ENCODE measurements at regions not wholly inside any gene's neighbourhood (a gene's known extent, or its start where the extent isn't known, plus 50 kb on each side); places are given as distances from the start of the nearest gene placed in this dataset.
A peak's percentile ranks its signal among the peaks of the same experiment; 100 is the strongest.

DNA sequence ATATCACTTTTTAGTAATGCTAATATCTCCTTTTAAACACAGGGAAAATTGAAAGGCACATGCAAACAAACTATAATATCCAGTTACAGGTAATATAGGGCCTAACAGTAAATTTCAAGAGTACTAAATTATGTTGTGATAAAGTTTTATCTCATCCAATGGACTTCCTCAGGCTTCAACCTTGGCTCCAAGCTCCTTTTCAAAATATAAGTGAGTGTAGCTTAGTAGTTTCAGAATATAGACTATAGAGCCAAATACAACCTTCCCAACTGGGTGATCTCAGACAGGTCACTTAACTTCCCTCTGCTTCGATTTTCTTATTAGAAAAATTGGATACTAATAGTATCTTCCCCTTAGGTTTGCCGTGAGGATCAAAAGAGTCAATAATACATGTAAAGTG lies 93.5 kb upstream of the PARD3B start:
- Histone ChIP-seq H3K9ac (ENCODE audit: low read depth, low read length) (peak overlapping the region; percentile 76), H3K27me3 (ENCODE audit: control insufficient read depth, insufficient read depth, low read length) (no peaks in the 10 kb centered on the region), H3K4me3 (ENCODE audit: low read length) (no peak overlapping the region), H3K4me2 (ENCODE audit: low read length) (peak overlapping the region; percentile 65), H3K36me3 (ENCODE audit: insufficient read depth, low read length) (no peaks in the 10 kb centered on the region), H3K9me3 (replicated peaks; ENCODE audit: low read length) (no peaks in the 10 kb centered on the region), H3K4me1 (ENCODE audit: control insufficient read depth, insufficient read depth, low read length) (peaks cover 15% of the 10 kb centered on the region)

- no peaks in the 10 kb centered on the region for H3K36me3 ChIP-seq (ENCODE audit: insufficient read depth, low read length)
- H3K4me3 ChIP-seq (ENCODE audit: low read length) = peak overlapping the region; percentile 28
- peak overlapping the region; percentile 65 for H3K4me2 ChIP-seq (ENCODE audit: low read length)
- H3K4me1 ChIP-seq (ENCODE audit: control insufficient read depth, insufficient read depth, low read length) = peaks cover 15% of the 10 kb centered on the region
- no peaks in the 10 kb centered on the region for H3K27me3 ChIP-seq (ENCODE audit: control insufficient read depth, insufficient read depth, low read length)
- H3K9me3 ChIP-seq (replicated peaks; ENCODE audit: low read length) = no peaks in the 10 kb centered on the region
- peak overlapping the region; percentile 76 for H3K9ac ChIP-seq (ENCODE audit: low read depth, low read length)
Measured at GRCh38 chr2:204452464-204453023, 92.7 kb upstream of the PARD3B start.

- Histone ChIP-seq H3K27me3 (ENCODE audit: control insufficient read depth, insufficient read depth, low read length) (no peaks in the 10 kb centered on the region), H3K36me3 (ENCODE audit: insufficient read depth, low read length) (no peaks in the 10 kb centered on the region), H3K4me3 (ENCODE audit: low read length) (no peak overlapping the region), H3K4me1 (ENCODE audit: control insufficient read depth, insufficient read depth, low read length) (peaks cover 15% of the 10 kb centered on the region), H3K4me2 (ENCODE audit: low read length) (no peak overlapping the region), H3K9me3 (replicated peaks; ENCODE audit: low read length) (no peaks in the 10 kb centered on the region), H3K9ac (ENCODE audit: low read depth, low read length) (peak overlapping the region; percentile 68)
Measured at GRCh38 chr2:204453730-204454167, 91.5 kb upstream of the PARD3B start.

DNA sequence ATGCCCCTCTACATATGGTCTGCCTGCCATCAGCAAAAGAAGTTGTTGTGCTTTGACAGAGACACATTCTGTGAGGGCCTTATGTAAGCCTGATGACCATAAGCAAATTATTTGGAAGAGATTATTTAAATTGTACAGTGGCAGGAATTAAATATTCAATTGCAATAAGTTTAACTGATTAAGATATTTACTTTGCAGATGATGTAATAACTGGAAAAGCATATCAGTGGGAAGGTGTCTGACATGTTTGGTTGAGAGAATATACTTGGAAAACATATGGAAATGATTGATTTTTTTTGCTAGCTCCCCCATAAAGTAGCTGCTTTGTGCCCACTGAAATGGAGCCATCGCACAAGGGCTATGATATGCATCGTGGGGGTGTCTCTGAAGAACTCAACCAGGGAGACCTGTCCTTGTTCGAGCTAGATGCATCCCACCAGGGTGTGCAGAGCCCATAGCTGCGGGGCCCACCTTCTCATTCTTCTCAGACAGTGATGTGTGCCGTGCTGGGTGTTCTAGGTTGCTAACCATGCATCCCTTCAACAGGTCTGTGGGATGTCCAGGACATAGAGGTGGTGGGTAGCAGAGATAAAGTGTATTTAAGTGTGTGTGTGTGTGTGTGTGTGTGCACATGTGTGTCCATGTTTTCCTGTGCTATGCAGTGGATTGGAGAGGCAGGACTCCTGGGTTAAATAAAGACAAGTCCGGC lies 90.4 kb upstream of the PARD3B start:
- Histone ChIP-seq H3K36me3 (ENCODE audit: insufficient read depth, low read length) (no peaks in the 10 kb centered on the region), H3K4me1 (ENCODE audit: control insufficient read depth, insufficient read depth, low read length) (peaks cover 15% of the 10 kb centered on the region), H3K9ac (ENCODE audit: low read depth, low read length) (no peak overlapping the region), H3K4me3 (ENCODE audit: low read length) (no peak overlapping the region), H3K27me3 (ENCODE audit: control insufficient read depth, insufficient read depth, low read length) (no peaks in the 10 kb centered on the region), H3K4me2 (ENCODE audit: low read length) (no peak overlapping the region), H3K9me3 (replicated peaks; ENCODE audit: low read length) (no peaks in the 10 kb centered on the region)

DNA sequence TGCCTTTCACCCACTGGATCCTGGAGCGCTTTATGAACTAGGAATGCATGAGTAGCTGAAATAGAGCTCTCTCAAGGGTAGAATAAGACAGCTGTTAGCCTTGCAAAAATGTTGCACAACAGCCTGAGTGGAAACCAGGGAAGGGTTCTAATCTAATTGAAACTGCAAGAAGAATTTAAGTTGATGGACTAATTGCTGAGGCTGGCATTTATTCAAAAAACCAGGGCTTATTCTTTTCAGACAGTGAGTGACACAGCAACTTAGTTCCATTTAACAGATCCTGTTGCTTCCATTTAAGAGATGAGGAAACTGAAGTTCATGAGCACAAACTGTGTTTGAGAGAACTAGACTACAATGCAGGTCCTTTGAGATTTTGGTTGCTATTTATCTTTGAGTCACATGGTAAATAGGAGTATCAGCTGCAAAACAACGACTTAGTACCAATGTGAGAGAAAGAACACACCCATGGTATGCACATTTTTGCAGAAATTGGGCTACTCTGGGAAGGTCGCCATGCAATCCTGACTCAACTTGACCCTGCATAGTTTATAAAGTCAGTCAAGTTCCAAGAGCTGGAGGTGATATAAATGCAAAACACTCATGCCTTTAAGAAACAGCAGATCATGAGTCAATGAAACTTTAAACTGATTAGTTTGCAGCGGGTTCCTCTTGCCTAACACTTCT lies 76.4 kb upstream of the PARD3B start:
- Histone ChIP-seq H3K27me3 (ENCODE audit: control insufficient read depth, insufficient read depth, low read length) (no peaks in the 10 kb centered on the region), H3K4me3 (ENCODE audit: low read length) (no peak overlapping the region), H3K4me2 (ENCODE audit: low read length) (peak overlapping the region; percentile 47), H3K9me3 (replicated peaks; ENCODE audit: low read length) (no peaks in the 10 kb centered on the region), H3K9ac (ENCODE audit: low read depth, low read length) (peak overlapping the region; percentile 34), H3K36me3 (ENCODE audit: insufficient read depth, low read length) (no peaks in the 10 kb centered on the region), H3K4me1 (ENCODE audit: control insufficient read depth, insufficient read depth, low read length) (peaks cover 15% of the 10 kb centered on the region)

GRCh38 chr2:204470178-204470620 lies 75.1 kb upstream of the PARD3B start:
- no peak overlapping the region for H3K4me2 ChIP-seq (ENCODE audit: low read length)
- H3K36me3 ChIP-seq (ENCODE audit: insufficient read depth, low read length) = no peaks in the 10 kb centered on the region
- no peak overlapping the region for H3K4me3 ChIP-seq (ENCODE audit: low read length)
- H3K4me1 ChIP-seq (ENCODE audit: control insufficient read depth, insufficient read depth, low read length) = peaks cover 15% of the 10 kb centered on the region
- no peaks in the 10 kb centered on the region for H3K27me3 ChIP-seq (ENCODE audit: control insufficient read depth, insufficient read depth, low read length)
- no peaks in the 10 kb centered on the region for H3K9me3 ChIP-seq (replicated peaks; ENCODE audit: low read length)
- no peak overlapping the region for H3K9ac ChIP-seq (ENCODE audit: low read depth, low read length)

GRCh38 chr2:204470621-204471196 lies 74.6 kb upstream of the PARD3B start:
- Histone ChIP-seq H3K4me1 (ENCODE audit: control insufficient read depth, insufficient read depth, low read length) (peaks cover 15% of the 10 kb centered on the region), H3K4me2 (ENCODE audit: low read length) (no peak overlapping the region), H3K9ac (ENCODE audit: low read depth, low read length) (no peak overlapping the region), H3K9me3 (replicated peaks; ENCODE audit: low read length) (no peaks in the 10 kb centered on the region), H3K36me3 (ENCODE audit: insufficient read depth, low read length) (no peaks in the 10 kb centered on the region), H3K27me3 (ENCODE audit: control insufficient read depth, insufficient read depth, low read length) (no peaks in the 10 kb centered on the region), H3K4me3 (ENCODE audit: low read length) (no peak overlapping the region)

GRCh38 chr2:204472375-204472774 lies 72.9 kb upstream of the PARD3B start:
- no peak overlapping the region for H3K9ac ChIP-seq (ENCODE audit: low read depth, low read length)
- no peaks in the 10 kb centered on the region for H3K36me3 ChIP-seq (ENCODE audit: insufficient read depth, low read length)
- no peak overlapping the region for H3K4me3 ChIP-seq (ENCODE audit: low read length)
- no peaks in the 10 kb centered on the region for H3K9me3 ChIP-seq (replicated peaks; ENCODE audit: low read length)
- H3K27me3 ChIP-seq (ENCODE audit: control insufficient read depth, insufficient read depth, low read length) = no peaks in the 10 kb centered on the region
- H3K4me2 ChIP-seq (ENCODE audit: low read length) = no peak overlapping the region
- peaks cover 15% of the 10 kb centered on the region for H3K4me1 ChIP-seq (ENCODE audit: control insufficient read depth, insufficient read depth, low read length)

- H3K9me3 ChIP-seq (replicated peaks; ENCODE audit: low read length) = no peaks in the 10 kb centered on the region
Measured at GRCh38 chr2:204473224-204473623, 72.1 kb upstream of the PARD3B start.

DNA sequence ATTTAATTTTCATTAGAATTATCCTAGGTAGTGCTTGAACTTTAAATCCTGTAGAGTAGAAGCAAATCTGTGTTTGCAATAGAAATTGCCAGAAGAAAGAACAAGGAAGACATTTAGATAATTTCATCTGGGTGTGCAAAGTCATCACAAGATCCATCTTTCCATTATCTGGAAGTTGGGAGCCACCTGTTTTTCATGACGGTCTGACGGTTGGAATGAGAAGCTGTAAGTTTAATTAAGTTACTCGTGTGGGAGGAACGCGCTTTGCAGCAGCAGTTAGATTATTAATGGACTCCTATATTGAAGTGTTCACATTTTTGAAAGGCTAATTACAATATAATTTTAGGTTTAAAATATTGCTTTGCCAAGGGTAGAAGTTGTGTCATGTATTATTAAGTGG lies 69.9 kb upstream of the PARD3B start:
- H3K9ac ChIP-seq (ENCODE audit: low read depth, low read length) = no peak overlapping the region
- no peaks in the 10 kb centered on the region for H3K9me3 ChIP-seq (replicated peaks; ENCODE audit: low read length)
- H3K36me3 ChIP-seq (ENCODE audit: insufficient read depth, low read length) = no peaks in the 10 kb centered on the region
- H3K4me2 ChIP-seq (ENCODE audit: low read length) = no peak overlapping the region
- H3K27me3 ChIP-seq (ENCODE audit: control insufficient read depth, insufficient read depth, low read length) = no peaks in the 10 kb centered on the region
- peaks cover 3% of the 10 kb centered on the region for H3K4me1 ChIP-seq (ENCODE audit: control insufficient read depth, insufficient read depth, low read length)
- no peak overlapping the region for H3K4me3 ChIP-seq (ENCODE audit: low read length)

More at GRCh38 chr2:204473224-204473623, 72.1 kb upstream of the PARD3B start:
- H3K9ac ChIP-seq (ENCODE audit: low read depth, low read length) = no peak overlapping the region
- no peaks in the 10 kb centered on the region for H3K36me3 ChIP-seq (ENCODE audit: insufficient read depth, low read length)
- no peak overlapping the region for H3K4me2 ChIP-seq (ENCODE audit: low read length)
- peaks cover 15% of the 10 kb centered on the region for H3K4me1 ChIP-seq (ENCODE audit: control insufficient read depth, insufficient read depth, low read length)
- H3K4me3 ChIP-seq (ENCODE audit: low read length) = no peak overlapping the region
- H3K27me3 ChIP-seq (ENCODE audit: control insufficient read depth, insufficient read depth, low read length) = no peaks in the 10 kb centered on the region

DNA sequence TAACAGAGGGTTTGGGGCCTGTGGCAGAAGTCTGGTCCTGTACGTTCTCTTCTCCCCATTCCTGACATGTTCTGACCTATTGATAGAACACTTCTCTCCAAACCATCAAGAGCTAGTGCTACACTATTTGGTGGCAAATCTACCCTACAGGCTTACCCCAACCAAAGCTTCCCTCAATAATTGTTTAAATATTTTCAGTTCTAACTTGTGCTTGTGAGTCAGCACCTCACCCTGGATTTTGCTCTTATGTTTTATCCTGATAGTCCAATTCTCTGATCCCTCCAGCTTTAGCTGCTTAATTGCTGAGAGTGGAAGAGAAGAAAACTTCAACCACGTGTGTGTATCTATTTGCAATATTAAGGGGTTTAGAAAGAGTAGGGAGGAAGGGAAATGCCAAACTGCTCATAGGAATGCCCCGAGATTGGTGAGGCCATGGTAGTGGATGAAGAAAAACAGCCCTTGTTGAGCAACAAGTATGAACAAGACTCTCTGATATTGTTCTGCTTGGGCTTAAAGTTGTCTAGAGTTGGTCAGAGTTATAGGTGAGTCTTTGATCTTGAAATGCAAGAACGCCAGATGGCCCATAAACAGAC lies 67.8 kb upstream of the PARD3B start:
- Histone ChIP-seq H3K4me2 (ENCODE audit: low read length) (no peak overlapping the region), H3K27me3 (ENCODE audit: control insufficient read depth, insufficient read depth, low read length) (no peaks in the 10 kb centered on the region), H3K9me3 (replicated peaks; ENCODE audit: low read length) (no peaks in the 10 kb centered on the region), H3K9ac (ENCODE audit: low read depth, low read length) (no peak overlapping the region), H3K36me3 (ENCODE audit: insufficient read depth, low read length) (no peaks in the 10 kb centered on the region), H3K4me3 (ENCODE audit: low read length) (no peak overlapping the region), H3K4me1 (ENCODE audit: control insufficient read depth, insufficient read depth, low read length) (peaks cover 3% of the 10 kb centered on the region)

All from skeletal muscle satellite cell (primary cell).